GM21717 (cell line): ENCODE measurements at regions not wholly inside any gene's neighbourhood (a gene's known extent, or its start where the extent isn't known, plus 50 kb on each side); places are given as distances from the start of the nearest gene placed in this dataset.
A peak's percentile ranks its signal among the peaks of the same experiment; 100 is the strongest.

Source experiments
- ATAC-seq: cut with Tn5 transposase; IDR thresholded peaks from one replicate; pipeline ENCODE4 v1.9.1; 2021; ENCODE audit warnings: mild to moderate bottlenecking, moderate library complexity; ENCODE audit not compliant: unreplicated experiment

DNA sequence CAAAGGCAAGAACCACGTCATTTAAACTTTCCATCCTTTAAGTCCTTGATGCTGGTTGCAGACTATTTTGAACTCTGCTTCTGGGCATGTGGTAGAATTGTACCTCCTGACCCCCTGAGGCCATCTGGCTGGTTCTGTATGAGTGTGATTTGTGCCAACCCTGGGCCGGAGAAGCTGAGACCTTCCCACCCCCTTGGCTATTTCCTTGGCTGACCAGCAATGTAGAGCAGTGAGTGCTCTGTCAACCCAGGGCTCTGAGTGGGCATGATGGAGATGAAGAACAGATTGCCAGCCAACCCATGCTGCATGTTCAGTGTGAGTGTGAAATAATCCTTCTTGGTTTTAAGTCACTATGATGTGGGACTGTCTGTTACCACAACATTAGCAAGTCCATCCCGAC, 82.1 kb upstream of the RASGRP1 start:
- ATAC-seq, result no peak

DNA sequence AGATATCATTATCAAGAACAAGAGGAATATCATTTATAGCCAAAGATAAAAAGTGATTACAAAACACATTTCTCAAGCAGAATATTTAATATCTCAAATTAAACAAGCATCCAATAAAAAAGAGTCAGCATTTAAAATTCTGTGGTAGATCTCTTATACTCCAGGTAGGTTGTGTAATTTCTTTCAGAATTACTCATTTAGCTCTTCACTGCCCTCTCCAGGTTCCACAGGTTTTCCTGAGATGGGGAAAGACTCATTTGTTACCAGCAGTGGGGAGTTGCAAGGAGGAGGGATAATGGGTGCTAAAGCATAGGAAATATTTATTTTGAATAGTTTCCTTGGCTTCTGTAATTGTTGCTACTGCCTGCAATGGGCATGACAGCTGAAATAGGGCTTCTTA, 83.1 kb upstream of the RASGRP1 start:
- ATAC-seq, result no peak

DNA sequence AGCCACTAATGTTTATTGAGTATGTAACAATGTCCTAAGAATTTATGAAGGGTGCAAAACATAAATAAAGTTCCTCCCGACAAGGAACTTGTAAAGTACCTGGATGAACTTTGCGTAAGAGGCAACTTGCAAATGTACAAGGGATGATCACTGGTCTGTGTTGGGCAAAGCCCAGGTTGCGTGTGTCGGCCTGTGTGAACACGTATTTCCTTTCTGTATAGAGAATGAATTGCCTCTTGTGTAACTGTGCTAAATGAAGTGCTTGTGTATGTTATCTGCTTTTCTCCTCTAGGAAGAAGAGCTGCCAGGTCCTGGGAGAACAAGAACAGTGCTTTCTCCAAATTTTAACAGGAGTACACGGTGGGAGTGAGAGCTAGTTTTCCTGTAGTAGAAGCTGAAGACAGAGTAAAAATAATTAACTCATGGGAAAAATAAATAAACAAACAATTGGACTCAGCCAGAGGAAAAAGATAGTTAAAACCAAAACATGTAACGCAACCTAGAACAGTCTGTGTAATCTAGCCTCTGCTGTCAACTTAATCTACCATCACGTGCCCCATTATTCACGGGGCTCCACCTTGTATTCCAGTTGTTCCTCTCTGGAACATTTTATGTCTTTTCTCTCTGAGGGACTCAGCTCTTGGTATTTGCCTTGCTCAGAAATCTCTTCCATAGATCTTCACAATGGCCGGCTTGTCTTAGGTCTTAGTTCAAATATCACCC, 83.7 kb upstream of the RASGRP1 start:
- ATAC-seq, result no peak

DNA sequence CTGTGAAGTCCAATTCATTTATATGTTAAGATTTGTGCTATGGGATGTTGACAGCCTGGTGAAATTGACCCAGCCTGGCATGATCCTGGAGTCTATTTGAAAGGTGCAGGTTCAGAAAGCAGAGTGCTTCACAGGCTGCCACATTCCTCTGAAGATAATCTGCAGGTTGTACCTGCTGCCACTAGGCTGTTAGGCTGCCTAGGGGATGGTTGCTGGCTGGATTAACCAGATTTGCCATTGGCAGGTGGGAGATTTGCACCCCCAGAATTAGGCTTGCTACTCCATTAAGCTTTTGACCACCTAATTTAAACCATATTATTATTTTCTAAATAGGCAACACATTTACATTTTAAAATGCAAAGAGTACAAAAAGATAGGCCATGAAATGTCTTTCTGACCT, 85.8 kb upstream of the RASGRP1 start:
- ATAC-seq, result no peak

DNA sequence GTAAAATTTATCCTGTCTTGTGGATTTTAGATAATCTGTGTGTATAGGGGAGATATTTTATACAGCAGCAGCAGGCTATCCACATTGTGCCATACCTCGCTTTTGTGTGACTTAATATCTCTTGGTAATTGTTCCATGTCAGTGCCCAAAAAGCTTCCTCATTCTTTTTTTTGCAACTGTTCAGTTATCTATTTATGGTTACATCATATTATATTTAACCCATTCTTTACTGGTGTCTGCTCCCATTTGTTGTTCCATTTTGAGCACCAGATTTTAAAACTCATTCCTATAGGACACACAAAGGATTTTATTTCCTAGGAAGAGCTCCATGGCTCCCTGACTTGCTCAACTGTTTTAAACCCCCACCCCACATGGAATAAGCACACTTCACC, 86.3 kb upstream of the RASGRP1 start:
- ATAC-seq, result no peak

DNA sequence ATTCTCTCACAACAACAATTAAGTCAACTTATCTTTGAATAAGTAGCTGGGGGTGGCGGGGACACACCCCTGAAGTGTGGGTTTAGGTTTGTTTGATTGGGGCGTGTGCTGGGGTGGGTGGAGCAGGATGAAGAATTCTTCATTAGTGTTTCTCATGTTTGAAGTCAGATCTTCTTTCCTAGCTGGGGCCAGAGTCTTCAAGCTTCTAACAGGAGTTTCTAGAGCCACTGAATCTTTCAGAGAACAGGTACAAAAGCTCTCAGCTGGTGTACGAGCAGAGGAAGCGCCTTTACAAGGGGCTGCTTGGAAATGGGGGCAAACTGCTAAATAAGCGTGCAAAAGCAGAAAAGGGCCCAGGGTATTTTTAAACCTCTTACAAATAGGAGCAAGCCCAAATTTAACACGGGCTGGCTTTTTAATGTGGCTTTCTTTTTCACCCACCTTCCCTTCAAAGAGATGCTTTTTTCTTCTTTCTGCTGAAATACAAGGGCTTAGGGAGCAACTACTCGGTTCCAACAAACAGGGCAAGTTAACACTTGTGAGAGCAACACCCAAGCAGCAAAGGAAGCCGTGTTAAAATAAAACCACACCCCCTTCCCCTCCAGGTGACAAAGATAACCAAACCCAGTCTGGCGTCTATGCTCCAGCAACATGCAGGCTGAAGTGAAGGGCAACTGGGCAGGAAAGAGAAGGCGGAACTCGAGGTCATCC, 86.9 kb upstream of the RASGRP1 start:
- no peak for ATAC-seq

DNA sequence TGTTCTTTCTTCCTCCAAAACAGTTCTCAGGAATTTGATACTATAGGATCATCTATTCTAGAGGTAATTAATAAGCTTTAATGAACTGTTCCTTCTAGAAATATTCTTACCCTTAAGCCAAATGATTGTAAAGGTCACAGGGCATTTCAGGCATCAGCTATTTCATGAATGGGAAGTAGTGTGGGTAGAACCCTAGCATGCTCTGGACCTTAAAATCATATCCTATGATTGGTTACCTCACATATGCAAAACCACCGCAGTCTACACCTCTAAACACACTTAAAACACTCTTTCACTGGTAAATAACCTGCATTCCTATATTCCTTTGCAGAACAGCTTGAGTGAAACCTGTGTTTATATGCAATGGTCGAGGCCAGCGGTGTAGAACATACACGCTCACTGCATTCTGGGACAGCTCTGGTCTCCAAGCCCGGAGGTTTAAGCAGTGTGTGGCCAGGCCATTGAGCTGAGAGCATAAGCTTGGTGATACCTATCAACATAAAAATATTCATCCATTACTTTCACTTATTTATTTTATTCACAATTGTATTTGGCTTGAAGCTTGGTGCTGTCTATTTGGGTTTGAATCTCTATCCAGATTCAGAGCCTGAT, 87.7 kb upstream of the RASGRP1 start:
- ATAC-seq, result no peak

DNA sequence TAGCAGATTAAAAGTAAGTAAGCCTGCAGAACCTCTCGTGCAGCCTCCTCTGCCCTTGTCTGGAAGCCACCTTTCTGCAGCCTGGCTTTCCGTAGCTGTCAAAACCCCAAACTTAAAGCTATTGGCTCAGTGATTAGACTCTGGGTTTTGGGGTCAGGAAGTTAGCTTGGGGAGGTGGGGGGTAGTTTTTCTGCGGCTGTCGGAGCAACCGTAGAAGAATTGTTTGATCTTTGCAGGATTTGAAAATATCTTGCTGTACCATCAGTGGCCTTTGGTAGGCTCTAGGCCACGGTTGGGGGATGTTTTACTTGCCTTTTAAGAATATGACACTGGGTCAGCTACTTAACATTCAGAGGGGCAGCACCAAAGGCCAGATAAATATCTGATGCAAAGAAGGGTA, 88.4 kb upstream of the RASGRP1 start:
- ATAC-seq, result no peak

DNA sequence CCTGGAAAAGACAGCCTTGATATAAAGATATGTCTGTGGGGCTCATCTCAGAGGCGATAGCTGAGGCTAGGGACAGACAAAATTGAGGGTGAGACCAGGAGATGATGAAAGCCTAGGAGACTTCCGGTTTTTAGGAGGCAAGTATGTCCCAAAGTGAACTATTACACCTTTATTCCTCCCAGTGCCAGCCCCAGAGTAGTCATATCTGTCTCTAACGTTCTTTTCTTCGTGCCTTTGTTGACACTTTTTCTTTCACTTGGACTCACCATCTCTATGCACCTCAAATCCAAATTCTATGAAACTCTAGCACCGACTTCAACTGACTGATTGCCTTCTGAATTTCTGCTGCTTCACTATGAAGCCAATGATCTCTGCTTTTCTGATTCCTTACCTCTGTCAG, 93.8 kb upstream of the RASGRP1 start:
- ATAC-seq, result no peak

DNA sequence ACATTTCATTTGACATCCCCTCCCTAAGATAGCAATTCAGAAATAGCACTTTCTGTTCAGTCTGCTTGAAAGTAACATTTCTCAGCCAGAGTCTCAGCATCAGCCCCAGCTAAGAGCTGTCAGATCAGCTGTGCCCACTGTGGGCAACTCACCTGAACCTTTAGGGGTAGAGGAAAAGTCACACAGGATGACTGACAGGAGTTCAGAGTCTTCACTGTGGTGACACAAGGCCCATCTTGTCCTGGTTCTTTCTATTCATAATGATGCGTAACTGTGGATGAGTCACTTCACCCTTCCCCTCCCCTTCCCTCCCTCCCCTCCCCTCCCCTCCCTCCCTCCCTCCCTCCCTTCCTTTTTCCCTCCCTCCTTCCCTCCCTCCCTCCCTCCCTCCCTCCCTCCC, 96.1 kb upstream of the RASGRP1 start:
- ATAC-seq, result no peak

DNA sequence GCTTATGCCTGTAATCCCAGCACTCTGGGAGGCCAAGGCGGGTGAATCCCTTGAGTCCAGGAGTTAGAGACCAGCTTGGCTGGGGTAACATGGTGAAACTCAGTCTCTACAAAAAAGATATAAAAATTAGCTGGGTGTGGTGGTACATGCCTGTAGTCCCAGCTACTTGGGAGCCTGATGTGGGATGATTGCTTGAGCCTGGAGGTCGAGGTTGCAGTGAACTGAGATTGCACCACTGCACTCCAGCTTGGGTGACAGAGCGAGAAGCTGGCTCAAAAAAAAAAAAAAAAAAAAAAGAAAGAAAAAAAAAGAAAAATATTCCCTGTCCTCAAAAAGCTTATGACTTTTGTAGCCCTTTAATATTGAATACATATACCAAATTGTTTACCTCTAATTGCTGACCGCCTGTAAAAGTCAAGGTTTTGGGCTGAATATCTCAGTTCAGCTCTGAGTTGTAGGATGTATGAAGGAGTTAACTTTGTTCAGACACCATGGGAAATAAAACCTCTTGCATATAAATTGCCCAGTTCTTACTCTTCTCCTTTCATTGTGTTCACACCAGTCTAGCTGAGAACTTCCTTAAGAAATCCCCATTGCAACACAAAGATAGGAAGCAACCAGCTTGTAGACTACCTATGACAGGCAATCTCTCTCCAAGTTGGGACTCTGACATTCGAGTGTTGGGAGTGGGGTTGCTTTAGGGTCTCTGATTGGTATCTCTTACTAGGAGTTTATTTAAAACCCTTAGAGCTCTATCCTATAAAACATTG, 97.6 kb upstream of the RASGRP1 start:
- ATAC-seq, result no peak

DNA sequence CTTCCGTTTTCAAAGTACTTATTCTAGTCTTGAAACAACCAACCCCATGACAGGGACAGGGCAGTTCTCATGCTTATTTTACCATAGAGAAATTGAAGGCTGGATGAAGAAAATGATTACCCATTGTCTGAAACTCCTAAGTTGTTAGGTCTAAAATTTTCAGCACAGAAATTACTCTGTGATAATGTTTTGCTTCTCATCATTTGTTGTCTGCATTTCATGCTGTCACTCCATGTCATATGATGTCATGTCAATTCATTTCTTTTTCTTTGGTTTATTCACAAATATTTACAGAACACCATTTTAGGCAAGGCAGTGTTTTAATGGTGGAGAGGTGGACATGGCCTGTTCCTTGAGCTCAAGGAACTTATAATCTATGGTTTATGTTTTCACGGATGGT, 98.2 kb upstream of the RASGRP1 start:
- no peak for ATAC-seq

DNA sequence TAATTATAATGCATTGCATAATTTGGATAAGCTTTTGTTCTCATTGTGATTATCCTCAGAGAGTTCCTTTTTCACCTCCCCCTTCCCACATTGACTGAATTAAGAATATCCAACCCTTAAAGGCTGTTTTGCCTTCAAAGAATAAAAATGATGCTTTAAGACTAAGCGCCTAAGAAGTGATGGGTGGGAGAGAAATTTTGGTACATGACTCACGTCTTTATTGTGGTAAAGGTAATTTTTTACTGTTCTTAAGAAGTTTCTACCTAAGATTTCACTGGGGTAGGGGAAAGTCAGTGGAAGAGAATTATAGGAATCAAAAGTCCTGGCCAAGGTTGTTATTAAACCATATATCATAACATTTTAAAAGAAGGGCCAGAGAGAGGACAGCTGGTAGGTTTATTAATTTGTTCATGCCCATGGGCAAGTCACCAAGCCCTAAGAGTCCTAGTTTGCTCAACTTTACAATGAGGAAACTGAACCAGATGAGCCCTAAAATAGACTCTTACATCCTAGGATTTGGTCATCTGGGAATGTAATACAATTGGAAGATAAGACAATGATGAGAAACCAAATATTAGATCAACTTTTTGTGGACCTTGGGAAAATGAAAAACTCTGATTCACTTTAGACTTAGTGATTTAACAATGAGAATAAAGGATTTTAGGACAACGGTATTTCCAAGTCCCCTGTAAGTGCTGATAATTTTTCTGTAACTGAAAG, 101.1 kb upstream of the RASGRP1 start:
- ATAC-seq, result no peak

DNA sequence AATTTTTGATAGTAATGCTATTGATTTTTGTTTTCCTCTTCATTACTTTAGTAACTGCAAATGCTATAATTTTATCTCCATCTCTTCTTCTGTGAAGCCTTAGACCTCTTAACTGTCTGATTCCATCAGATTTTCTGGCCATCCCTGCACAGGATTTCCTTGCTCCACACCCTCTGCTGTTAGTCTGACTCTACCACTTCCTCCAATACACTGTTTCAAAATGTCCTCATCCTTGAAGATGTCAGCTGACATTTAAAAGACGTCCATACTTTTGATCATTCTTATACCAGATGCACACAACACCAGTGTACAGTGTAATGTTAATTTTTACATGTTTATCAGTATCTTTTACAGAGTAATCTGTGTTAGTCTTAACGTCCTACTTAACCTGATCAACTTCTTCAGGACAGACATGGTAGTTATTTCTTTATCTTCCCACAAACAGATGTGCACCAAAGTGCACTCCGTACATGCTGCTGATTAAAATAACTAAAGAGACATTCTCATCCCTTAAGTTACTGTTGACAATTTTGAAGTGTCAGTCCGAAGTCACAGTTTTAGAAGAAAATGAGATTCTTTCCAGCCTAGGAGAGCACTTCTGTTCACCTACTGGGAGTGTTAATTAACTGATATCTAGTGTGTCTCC, 102.4 kb upstream of the RASGRP1 start:
- no peak for ATAC-seq

DNA sequence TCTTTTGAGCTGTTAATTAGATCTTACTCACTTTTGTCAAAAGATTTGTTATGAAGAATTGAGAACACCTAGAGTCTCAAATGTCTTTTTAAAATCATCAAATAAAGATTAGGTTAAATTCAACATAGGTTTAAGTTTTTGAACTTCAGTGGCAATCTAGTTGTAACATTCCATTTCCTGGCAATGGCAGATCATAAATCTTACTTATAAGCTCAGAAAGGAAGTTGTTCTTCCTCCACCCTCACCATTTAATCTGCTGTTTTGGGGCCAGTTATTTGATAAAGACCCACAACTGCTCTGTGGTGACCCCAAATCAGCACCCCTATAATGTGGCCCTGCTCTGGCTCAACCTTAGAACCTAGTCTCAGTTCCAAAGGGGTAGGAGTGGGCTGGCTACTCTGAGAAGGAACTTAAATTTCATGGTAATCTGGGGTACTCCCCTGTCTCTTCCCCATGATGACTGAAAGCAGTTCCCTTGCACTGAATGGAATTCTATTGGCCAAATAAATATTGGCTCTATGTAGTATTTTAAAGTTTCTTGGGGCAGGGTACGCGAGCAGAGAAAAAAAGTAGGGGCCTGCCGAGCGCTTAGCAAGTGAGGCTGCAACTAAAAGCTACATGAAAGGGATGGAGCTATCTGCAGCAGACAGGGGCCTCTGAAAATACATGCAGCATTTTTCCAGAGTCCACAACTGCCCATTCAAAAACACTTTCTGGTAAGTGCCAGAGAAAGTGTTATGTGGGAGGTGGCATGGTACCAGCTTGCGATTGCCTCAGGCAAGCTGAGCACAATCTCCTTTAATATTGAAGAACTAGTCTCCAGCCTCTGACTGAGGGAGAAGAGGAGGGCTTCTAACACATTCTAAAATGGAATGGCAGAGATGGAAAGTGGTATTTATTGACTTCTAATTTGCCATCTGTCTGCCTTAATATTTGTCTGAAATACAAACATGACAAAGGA, 103.6 kb upstream of the RASGRP1 start:
- no peak for ATAC-seq

DNA sequence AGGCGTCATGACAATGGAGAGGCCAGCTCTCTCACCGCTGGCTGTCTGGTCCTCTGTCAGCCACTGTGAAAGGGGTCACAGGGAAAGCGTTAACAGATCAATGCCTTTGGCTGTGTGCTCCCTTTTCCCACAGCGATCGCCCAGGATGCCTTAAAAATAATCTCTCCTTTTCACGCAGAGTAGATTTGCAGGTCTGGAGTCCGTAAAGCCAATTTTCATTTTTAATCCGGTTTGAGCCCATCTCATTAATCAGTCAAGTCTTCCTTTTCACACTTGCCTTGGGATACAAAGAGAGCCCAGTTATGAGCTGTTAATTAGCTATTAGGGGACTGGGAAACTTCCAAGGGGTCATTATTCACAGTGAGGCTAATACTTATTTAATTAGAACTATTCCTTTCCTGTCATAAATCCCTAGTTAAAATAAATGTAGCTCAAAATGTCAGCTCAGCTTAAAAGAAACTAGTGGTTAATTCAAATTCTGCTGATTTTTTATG, 104.3 kb upstream of the RASGRP1 start:
- no peak for ATAC-seq

DNA sequence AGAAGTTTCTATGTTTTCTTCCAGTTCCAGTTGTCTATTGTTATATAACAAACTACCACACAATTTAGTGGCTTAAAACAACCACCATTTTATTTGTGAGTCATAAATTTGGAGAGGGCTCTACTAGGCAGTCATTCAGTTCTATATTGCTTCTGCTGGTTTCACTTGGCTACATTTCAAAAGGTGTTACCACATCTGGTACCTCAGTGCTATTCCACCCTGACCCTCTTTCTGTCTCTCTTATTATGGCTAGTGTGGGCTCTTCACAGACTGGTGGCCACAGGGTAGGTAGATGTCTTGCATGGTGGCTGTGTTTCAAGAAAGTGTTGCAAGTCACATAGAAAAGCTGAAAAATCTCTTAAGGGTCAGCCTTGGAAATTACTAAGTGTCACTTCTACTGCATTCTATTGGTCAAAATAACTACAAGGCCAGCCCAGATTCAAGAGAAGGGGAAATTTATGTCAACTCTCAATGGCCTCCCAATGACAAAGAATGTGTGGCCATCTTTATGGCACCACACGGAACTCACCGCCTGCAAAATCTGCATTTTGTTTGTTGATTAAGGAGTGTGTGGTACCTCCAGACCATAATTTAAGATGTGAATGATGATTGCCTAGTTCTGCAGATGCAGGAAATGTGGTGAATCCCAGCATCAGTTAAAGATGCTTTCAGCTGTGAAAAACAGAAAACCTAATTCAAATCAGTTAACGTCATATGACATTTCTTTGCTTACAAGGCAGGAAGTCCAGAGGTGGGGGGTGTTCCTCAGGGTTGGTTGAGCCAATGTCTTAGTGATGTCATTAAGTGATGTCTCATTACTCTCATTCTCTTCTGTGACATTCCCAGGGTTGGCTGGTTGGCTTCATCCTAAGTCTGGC, 105.8 kb upstream of the RASGRP1 start:
- ATAC-seq, result peak; percentile 32

DNA sequence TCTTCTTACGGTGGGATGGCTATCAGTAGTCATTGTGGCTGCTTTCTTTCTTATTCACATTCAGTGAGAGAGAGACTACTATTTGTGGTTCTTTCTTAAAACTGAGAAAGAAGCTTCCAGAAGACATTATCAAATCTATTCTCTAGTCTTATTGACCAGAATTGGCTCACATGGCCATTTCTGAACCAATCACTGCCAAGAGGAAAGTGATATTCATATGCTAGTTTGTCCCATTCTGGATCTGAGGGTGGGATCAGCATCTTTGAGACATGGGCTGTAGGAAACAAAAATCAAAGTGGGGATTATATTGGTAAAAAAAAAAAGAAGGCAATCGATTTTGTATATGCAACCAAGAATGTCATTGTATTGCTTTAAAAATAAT, 106.4 kb upstream of the RASGRP1 start:
- ATAC-seq, result no peak
